Stimulated activated CD4-positive, alpha-beta T cell treated with anti-CD3 and anti-CD28 coated beads, Interleukin-1b, Interleukin-23, amount 100 ng/mL, for 24 hours (primary cell): ENCODE measurements at regions not wholly inside any gene's neighbourhood (a gene's known extent, or its start where the extent isn't known, plus 50 kb on each side); places are given as distances from the start of the nearest gene placed in this dataset.

Experiments used
- DNase-seq, 4 experiments: peaks; one replicate each; pipeline ENCODE4 v3.0.0-alpha.2; 2020; ENCODE audit warnings: low read depth in 4 of 4, low spot score in 1 of 4

GRCh38 chr1:214202992-214203391 is 78.0 kb upstream of the SMYD2 start:
- DNase-seq = no peak

- DNase-seq = no peak
Measured at GRCh38 chr1:214205053-214205452, 75.9 kb upstream of the SMYD2 start.

GRCh38 chr1:214208460-214208859 is 72.5 kb upstream of the SMYD2 start:
- no peak for DNase-seq

GRCh38 chr1:214209260-214209808 is 71.6 kb upstream of the SMYD2 start:
- no peak for DNase-seq

- no peak for DNase-seq
Measured at GRCh38 chr1:214213136-214213535, 67.8 kb upstream of the SMYD2 start.

- DNase-seq = no peak
Measured at GRCh38 chr1:214214851-214215250, 66.1 kb upstream of the SMYD2 start.

GRCh38 chr1:214215583-214215982 is 65.4 kb upstream of the SMYD2 start:
- DNase-seq = no peak

GRCh38 chr1:214216021-214216420 is 64.9 kb upstream of the SMYD2 start:
- no peak for DNase-seq

GRCh38 chr1:214216779-214217178 is 64.2 kb upstream of the SMYD2 start:
- DNase-seq = no peak

GRCh38 chr1:214219902-214220301 is 61.1 kb upstream of the SMYD2 start:
- no peak for DNase-seq

GRCh38 chr1:214220891-214221290 is 60.1 kb upstream of the SMYD2 start:
- no peak for DNase-seq

- DNase-seq = no peak
Measured at GRCh38 chr1:214224611-214225354, 56.2 kb upstream of the SMYD2 start.

- no peak for DNase-seq
Measured at GRCh38 chr1:214228976-214229375, 52.0 kb upstream of the SMYD2 start.

- DNase-seq = no peak
Measured at GRCh38 chr1:214229736-214230135, 51.2 kb upstream of the SMYD2 start.
